IPS-NIHi11 (cell line): ENCODE measurements at regions not wholly inside any gene's neighbourhood (a gene's known extent, or its start where the extent isn't known, plus 50 kb on each side); places are given as distances from the start of the nearest gene placed in this dataset.
"Not testable (repeated sequence)": the region's sequence is repeated elsewhere in the genome, so short reads cannot be mapped to it uniquely, and the experiment has no call there.

ENCODE experiments used
- DNase-seq: peaks from one replicate; pipeline ENCODE4 v3.0.0; 2012; ENCODE audit warnings: mixed read lengths, low spot score

DNA sequence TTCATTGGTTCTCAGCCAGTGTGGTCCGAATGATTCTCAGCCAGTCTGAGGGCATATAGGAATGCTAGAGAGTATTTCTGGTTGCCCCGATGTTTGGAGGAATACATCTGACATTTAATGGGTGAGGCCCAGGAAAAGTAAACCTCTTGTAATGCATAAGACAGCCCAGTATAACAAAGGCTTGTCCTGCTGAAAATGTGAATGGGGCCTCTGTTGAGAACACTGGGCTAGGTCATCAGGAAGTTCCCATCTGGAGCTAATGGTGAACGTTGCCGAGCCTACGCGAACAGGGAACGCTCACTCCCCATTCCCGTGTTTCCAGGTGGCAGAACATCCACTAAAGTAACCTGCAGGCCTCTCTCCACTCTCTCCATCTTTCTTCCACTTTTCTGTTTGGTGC is 132.0 kb upstream of the CLNK start:
- DNase-seq, result no peak

GRCh38 chr4:10811991-10812390 is 127.4 kb upstream of the CLNK start:
- DNase-seq, result no peak

- DNase-seq, result no peak
Measured at GRCh38 chr4:10810411-10810810, 125.8 kb upstream of the CLNK start.

GRCh38 chr4:10809905-10810304 is 125.3 kb upstream of the CLNK start:
- DNase-seq, result no peak

- no peak for DNase-seq
Measured at GRCh38 chr4:10808591-10808990, 124.0 kb upstream of the CLNK start.

DNA sequence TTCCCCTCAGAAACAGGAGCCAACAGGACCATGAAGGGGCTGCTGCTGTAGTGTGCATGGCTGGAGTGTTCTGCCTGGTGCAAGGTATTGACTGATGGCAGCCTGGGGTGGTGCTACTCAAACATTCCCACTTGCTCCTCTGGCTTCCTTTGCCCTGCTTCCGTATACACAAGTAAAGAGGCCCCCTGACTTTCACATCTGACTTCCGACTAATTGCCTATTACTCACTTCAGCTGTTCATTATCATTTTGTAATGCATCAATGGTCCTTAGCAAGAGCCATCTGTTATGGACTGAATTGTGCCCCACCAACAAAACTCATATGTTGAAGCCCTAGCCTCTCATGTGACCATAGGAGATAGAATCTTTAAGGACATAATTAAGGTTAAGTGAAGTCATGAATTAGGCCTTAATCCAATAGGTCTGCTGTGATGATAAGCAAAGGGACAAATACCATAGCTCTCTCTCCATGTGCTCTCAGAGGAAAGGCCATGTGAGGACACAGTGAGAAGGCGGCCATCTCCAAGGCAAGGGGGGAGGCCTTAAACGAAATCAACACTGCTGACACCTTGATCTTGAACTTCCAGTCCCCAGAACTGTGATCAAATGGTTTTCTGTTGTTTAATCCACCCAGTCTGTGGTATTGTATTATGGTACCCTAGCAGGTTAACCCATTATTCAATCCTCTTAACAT is 122.5 kb upstream of the CLNK start:
- no peak for DNase-seq

DNA sequence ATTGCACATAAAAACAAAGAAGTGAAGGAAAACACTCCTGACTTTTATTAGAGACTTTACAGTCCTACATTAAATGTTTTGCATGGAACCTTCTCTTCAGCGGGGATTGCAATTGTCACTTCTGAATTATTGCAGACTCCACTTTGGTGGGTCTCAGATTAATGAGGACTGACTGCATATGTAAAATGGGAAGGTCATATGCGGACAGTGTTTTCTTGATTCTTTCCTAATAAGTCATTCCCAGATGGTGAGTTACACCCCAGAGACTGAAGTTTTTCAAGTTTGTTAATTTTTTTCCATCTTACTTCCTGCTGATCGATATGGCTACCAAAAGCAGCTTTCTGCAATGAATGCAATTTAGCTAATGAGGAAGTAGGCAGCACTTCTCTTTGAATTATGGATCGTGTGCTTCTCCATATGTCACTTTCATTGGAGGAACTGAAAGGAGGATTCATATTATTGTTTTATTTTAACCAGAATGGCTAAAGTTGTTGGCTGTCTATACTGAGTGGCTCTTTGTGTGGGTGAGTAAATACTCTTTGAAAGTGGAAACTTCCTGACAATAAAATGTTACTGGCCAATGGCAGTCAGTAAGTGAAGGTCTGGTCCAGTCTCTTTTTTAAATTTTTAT is 119.3 kb upstream of the CLNK start:
- DNase-seq, result no peak

DNA sequence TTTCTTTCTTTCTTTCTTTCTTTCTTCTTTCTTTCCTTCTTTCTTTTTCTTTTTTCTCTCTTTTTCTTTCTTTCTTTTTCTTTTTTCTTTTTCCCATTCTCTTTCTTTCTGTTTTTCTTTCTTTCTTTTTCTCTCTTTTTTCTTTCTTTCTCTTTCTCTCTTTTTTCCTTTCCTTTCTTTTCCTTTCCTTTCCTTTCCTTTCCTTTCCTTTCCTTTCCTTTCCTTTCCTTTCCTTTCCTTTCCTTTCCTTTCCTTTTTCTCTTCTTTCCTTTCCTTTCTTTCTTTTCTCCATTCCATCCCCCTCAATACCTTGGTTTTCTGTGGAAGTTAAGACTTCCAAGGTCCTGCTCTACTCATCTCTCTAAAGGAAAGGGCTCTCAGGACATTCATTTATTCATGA is 102.8 kb upstream of the CLNK start:
- DNase-seq, result no peak

DNA sequence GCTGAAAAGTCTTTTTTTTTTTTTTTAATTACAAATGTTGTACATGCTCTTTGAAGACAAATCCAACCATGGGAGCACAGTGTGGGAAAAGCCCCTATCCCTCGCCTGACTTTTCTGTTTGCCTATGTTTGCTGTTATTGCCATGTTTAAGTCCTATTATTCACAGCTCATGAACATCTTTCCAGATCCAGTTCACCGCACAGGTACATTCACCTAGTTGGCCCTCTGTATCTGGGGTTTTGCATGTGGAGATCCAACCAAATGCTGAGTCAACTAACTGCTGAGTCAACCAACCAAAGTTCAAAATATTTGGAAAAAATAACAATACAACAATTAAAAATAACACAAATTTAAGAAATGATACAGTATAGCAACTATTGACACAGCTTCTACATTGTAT is 100.1 kb upstream of the CLNK start:
- DNase-seq, result no peak

GRCh38 chr4:10783351-10783750 is 98.8 kb upstream of the CLNK start:
- no peak for DNase-seq

DNA sequence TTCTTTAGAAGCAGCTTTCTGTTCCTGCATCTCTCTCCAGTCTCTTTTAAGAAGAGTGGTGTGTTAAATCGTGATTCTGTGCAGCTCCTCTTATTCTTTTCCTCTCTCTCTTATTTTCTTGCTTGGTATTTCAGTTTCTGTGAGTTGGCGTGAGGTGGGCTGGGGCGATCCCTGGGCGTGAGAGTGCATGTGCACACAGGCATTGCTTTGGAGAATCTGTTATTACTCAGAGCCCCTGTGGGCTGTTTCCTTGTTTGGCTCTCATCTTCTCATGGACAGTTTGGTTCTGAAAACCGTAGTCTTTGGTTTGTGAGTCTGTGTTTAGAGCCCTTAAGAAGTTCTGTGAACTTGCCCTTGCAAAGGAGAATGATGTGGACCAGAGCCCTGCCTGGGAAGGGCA is 97.2 kb upstream of the CLNK start:
- no peak for DNase-seq

DNA sequence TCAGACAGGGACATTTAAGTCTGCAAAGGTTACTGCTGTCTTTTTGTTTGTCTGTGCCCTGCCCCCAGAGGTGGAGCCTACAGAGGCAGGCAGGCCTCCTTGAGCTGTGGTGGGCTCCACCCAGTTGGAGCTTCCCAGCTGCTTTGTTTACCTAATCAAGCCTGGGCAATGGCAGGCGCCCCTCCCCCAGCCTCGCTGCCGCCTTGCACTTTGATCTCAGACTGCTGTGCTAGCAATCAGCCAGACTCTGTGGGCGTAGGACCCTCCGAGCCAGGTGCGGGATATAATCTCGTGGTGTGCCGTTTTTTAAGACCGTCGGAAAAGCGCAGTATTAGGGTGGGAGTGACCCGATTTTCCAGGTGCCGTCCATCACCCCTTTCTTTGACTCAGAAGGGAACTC is 96.2 kb upstream of the CLNK start:
- DNase-seq, result not testable (repeated sequence)

- DNase-seq, result not testable (repeated sequence)
Measured at GRCh38 chr4:10775132-10775531, 90.6 kb upstream of the CLNK start.

GRCh38 chr4:10773656-10774055 is 89.1 kb upstream of the CLNK start:
- DNase-seq, result no peak

DNA sequence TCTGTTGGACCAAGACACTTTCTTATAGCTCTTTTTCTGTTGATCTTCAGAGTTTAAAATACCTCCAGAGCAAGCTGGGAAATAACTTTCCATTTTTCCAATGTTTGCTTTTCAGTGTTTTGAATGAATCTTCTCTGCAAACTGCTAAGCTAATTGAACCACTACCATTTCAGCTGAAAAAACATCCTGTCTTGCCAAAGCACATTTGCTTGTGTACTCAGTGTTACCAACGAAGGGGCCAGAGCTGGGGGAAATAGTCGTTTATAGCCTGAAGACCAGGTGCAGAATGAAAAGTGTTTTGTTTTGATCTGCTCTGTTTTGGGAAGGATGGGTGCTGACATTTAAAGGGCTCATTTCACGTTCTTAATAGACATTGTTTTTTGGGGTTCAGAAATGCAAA is 88.4 kb upstream of the CLNK start:
- no peak for DNase-seq

GRCh38 chr4:10765386-10765785 is 80.8 kb upstream of the CLNK start:
- no peak for DNase-seq

- no peak for DNase-seq
Measured at GRCh38 chr4:10762561-10762960, 78.0 kb upstream of the CLNK start.

- DNase-seq, result no peak
Measured at GRCh38 chr4:10761903-10762302, 77.3 kb upstream of the CLNK start.

DNA sequence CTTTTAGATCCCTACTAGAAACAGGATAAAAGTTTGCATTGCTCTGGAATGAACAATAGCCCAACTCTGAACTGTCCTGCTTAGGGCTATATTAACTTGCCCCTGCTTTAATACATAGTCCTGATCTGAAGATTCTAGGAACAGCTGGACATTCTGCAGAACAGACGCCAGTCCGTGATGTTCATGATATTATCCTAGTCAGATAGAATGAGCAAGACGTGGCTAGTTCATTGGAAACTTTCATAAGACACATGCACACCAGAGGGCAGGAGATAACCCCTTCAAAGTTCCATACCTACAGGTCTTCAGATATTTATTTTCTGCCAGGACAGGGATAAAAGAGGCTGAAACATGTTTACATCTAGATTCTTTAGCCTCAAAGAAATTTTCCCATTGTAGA is 75.5 kb upstream of the CLNK start:
- DNase-seq, result no peak

DNA sequence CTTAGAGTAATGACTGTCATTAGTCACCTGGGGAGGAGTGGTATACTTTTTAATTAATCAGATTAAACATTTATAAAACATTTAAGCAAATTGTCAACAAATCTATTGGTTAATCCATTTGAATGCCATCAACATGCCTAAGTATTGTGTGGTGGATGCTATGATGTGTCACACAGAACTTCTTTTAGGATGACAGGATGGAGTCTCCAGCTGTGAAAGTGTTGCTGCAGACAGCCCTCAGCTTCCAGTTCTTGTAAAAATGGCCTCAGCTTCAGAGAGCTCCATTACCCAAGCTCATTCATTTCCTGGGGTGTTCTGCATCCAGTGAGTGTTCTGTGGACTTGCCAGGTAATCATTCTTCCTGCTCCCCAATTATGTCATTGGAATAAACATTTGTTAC is 74.3 kb upstream of the CLNK start:
- no peak for DNase-seq

DNA sequence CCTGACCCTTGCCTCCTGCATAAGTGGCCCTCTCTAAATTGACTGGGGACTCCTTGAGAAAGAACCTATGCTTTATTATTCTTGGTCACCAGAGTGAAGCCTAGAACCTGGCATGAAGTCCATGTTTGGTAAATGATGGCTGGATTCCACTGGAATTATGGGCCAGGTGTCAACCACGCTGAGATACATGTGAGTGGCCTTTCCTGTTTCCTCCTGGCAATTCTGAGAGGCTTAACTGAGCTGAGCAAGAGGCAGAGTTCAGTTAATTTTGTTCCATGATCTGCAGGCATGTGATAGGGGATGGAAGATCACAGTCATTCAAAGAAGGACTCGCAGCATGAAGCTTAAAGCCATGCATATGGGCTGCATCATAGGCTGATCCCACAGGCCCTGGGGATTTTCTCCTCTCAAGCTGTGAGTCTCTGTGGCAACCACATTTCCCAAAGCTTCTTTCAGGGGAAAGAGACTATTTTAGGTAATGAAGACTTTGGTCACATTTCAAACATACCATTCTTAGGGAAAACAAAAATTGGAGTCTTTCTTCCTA is 69.4 kb upstream of the CLNK start:
- no peak for DNase-seq

DNA sequence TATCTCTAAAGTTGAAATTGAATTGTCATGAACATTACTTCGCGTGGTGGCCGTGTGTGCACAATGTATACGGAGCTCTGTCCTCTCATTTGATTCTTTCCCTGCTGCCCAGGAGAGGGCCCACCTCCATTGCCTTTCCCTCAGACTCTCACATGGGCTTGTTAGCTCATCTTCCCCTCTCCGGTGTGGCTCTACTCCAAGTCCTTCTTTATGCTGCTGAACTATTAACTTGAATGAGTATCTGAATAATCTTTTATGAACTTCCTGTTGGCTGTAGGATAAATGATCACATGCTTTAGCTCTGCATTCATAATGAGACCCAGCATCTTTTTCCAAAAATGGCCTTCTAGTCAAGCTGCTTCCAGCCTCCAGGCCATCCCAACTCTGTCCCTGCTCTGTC is 68.8 kb upstream of the CLNK start:
- no peak for DNase-seq

DNA sequence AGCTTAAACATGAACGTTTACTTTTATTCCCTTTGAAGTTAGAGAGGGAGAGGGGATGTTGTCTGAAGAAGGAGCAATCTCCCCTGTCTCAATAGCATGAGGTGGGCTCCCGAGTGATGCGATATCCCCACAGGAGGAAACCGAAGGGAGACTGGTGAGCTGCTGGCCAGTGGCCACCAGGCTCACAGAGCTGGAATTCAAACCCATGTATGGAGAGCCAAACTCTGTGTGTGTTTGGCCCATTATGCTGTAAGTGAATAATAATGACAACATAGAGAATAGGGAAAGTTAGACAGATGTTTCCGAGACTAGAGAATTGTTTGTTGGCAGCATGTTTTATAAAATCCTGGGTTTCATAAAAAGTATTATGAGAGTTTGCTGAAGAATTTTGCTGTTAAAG is 66.1 kb upstream of the CLNK start:
- DNase-seq, result no peak

- no peak for DNase-seq
Measured at GRCh38 chr4:10747186-10747585, 62.6 kb upstream of the CLNK start.
